GM21786 (cell line): ENCODE measurements at regions not wholly inside any gene's neighbourhood (a gene's known extent, or its start where the extent isn't known, plus 50 kb on each side); places are given as distances from the start of the nearest gene placed in this dataset.
"Not testable (repeated sequence)": the region's sequence is repeated elsewhere in the genome, so short reads cannot be mapped to it uniquely, and the experiment has no call there.

Experiments used
- ATAC-seq: cut with Tn5 transposase; IDR thresholded peaks from one replicate; pipeline ENCODE4 v1.9.1; 2021; ENCODE audit not compliant: unreplicated experiment

- no peak for ATAC-seq
Measured at GRCh38 chr5:35561396-35561795, 56.3 kb upstream of the SPEF2 start.

GRCh38 chr5:35557748-35558147, 59.9 kb upstream of the SPEF2 start:
- no peak for ATAC-seq

GRCh38 chr5:35557199-35557598, 60.5 kb upstream of the SPEF2 start:
- no peak for ATAC-seq

GRCh38 chr5:35554016-35554415, 63.6 kb upstream of the SPEF2 start:
- no peak for ATAC-seq

GRCh38 chr5:35545190-35545589, 72.5 kb upstream of the SPEF2 start:
- no peak for ATAC-seq

- no peak for ATAC-seq
Measured at GRCh38 chr5:35543408-35543807, 74.3 kb upstream of the SPEF2 start.

- ATAC-seq, result no peak
Measured at GRCh38 chr5:35540002-35540401, 77.7 kb upstream of the SPEF2 start.

- no peak for ATAC-seq
Measured at GRCh38 chr5:35538198-35538931, 79.3 kb upstream of the SPEF2 start.

GRCh38 chr5:35533156-35533555, 84.5 kb upstream of the SPEF2 start:
- no peak for ATAC-seq

- not testable (repeated sequence) for ATAC-seq
Measured at GRCh38 chr5:35531553-35531952, 86.1 kb upstream of the SPEF2 start.

GRCh38 chr5:35518104-35518503, 99.6 kb upstream of the SPEF2 start:
- ATAC-seq, result peak; percentile 100

- ATAC-seq, result no peak
Measured at GRCh38 chr5:35516271-35516670, 101.4 kb upstream of the SPEF2 start.

GRCh38 chr5:35513612-35514011, 104.1 kb upstream of the SPEF2 start:
- ATAC-seq, result no peak

- no peak for ATAC-seq
Measured at GRCh38 chr5:35502206-35502605, 115.5 kb upstream of the SPEF2 start.

GRCh38 chr5:35488791-35489190, 128.9 kb upstream of the SPEF2 start:
- no peak for ATAC-seq

- no peak for ATAC-seq
Measured at GRCh38 chr5:35488055-35488454, 129.6 kb upstream of the SPEF2 start.

GRCh38 chr5:35487233-35488025, 130.2 kb upstream of the SPEF2 start:
- ATAC-seq, result no peak

- no peak for ATAC-seq
Measured at GRCh38 chr5:35485487-35485886, 132.2 kb upstream of the SPEF2 start.

GRCh38 chr5:35484241-35484640, 133.4 kb upstream of the SPEF2 start:
- no peak for ATAC-seq

- no peak for ATAC-seq
Measured at GRCh38 chr5:35483780-35484179, 133.9 kb upstream of the SPEF2 start.

- ATAC-seq, result no peak
Measured at GRCh38 chr5:35483191-35483590, 134.5 kb upstream of the SPEF2 start.

GRCh38 chr5:35482167-35482755, 135.4 kb upstream of the SPEF2 start:
- no peak for ATAC-seq
